NCI-H510A (cell line): ENCODE measurements at regions not wholly inside any gene's neighbourhood (a gene's known extent, or its start where the extent isn't known, plus 50 kb on each side); places are given as distances from the start of the nearest gene placed in this dataset.
"Not testable (repeated sequence)": the region's sequence is repeated elsewhere in the genome, so short reads cannot be mapped to it uniquely, and the experiment has no call there.

Source experiments
- DNase-seq: peaks from one replicate; lab custom pipeline; 2025; lab: John Stamatoyannopoulos, UW

GRCh38 chr4:34861666-34862065, 1382.6 kb downstream of the ARAP2 start:
- DNase-seq = no peak

GRCh38 chr4:34878961-34879360, 1365.4 kb downstream of the ARAP2 start:
- DNase-seq = no peak

- DNase-seq = no peak
Observed at GRCh38 chr4:34880246-34880645, 1364.1 kb downstream of the ARAP2 start.

- no peak for DNase-seq
Observed at GRCh38 chr4:34891892-34892291, 1352.4 kb downstream of the ARAP2 start.

- DNase-seq = no peak
Observed at GRCh38 chr4:34893382-34893781, 1350.9 kb downstream of the ARAP2 start.

- no peak for DNase-seq
Observed at GRCh38 chr4:34920032-34920431, 1324.3 kb downstream of the ARAP2 start.

- DNase-seq = no peak
Observed at GRCh38 chr4:34921391-34921790, 1322.9 kb downstream of the ARAP2 start.

- DNase-seq = no peak
Observed at GRCh38 chr4:34922325-34922724, 1322.0 kb downstream of the ARAP2 start.

GRCh38 chr4:34932591-34932990, 1311.7 kb downstream of the ARAP2 start:
- DNase-seq = no peak

- no peak for DNase-seq
Observed at GRCh38 chr4:34935739-34936138, 1308.6 kb downstream of the ARAP2 start.

- DNase-seq = no peak
Observed at GRCh38 chr4:34939073-34939472, 1305.2 kb downstream of the ARAP2 start.

GRCh38 chr4:34943741-34944386, 1300.5 kb downstream of the ARAP2 start:
- no peak for DNase-seq

GRCh38 chr4:34950926-34951325, 1293.4 kb downstream of the ARAP2 start:
- DNase-seq = no peak

- DNase-seq = no peak
Observed at GRCh38 chr4:34953145-34953799, 1291.0 kb downstream of the ARAP2 start.

GRCh38 chr4:34964613-34965012, 1279.7 kb downstream of the ARAP2 start:
- no peak for DNase-seq

GRCh38 chr4:34972189-34972588, 1272.1 kb downstream of the ARAP2 start:
- DNase-seq = no peak

- no peak for DNase-seq
Observed at GRCh38 chr4:34973650-34974312, 1270.5 kb downstream of the ARAP2 start.

GRCh38 chr4:34974313-34974680, 1270.0 kb downstream of the ARAP2 start:
- no peak for DNase-seq

GRCh38 chr4:35021222-35021621, 1223.1 kb downstream of the ARAP2 start:
- DNase-seq = not testable (repeated sequence)

- DNase-seq = no peak
Observed at GRCh38 chr4:35025152-35025834, 1219.0 kb downstream of the ARAP2 start.

GRCh38 chr4:35038079-35038805, 1206.1 kb downstream of the ARAP2 start:
- DNase-seq = no peak

GRCh38 chr4:35038845-35039244, 1205.5 kb downstream of the ARAP2 start:
- no peak for DNase-seq
